ENCODE measurements at regions not wholly inside any gene's neighbourhood (a gene's known extent, or its start where the extent isn't known, plus 50 kb on each side); places are given as distances from the start of the nearest gene placed in this dataset.

DNA sequence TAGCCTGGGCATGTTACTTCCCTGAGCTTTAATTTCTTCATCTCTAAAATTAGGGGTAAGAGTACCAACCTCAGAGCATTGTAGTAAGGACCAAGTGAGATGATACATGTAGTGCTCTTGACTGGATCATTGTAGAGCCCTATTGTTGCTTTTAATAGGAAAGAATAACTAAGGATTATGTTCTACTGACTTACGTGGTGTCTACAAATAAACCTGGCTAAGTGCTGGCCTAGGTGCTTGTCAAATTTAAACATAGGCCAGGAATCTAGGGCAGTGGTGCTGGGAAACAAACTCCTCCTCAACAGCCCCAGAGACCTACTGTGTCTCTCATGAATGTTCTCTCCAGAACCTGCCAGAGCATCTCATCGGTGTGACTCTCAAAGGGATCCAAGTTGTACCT is 69.4 kb downstream of the ABCC12 start:
- H3K4me3 ChIP-seq (ENCODE audit: low read depth, poor library complexity, severe bottlenecking) = no peak overlapping the region
- TF ChIP-seq, protein P1, sequence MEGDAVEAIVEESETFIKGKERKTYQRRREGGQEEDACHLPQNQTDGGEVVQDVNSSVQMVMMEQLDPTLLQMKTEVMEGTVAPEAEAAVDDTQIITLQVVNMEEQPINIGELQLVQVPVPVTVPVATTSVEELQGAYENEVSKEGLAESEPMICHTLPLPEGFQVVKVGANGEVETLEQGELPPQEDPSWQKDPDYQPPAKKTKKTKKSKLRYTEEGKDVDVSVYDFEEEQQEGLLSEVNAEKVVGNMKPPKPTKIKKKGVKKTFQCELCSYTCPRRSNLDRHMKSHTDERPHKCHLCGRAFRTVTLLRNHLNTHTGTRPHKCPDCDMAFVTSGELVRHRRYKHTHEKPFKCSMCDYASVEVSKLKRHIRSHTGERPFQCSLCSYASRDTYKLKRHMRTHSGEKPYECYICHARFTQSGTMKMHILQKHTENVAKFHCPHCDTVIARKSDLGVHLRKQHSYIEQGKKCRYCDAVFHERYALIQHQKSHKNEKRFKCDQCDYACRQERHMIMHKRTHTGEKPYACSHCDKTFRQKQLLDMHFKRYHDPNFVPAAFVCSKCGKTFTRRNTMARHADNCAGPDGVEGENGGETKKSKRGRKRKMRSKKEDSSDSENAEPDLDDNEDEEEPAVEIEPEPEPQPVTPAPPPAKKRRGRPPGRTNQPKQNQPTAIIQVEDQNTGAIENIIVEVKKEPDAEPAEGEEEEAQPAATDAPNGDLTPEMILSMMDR (IDR thresholded peaks at IDR 0.05) = no peak
- TF ChIP-seq POLR2A (IDR thresholded peaks at IDR 0.05) = no peak
- intact Hi-C loops (cut with DNase I; ENCODE audit: low total_unique reads) = no loop called here
- WGBS, 2 donors = 77 to 93% methylated on average over 2 of the region's 2 CpGs
- DNase-seq (ENCODE audit: low spot score in 2 of 2) = no peak

DNA sequence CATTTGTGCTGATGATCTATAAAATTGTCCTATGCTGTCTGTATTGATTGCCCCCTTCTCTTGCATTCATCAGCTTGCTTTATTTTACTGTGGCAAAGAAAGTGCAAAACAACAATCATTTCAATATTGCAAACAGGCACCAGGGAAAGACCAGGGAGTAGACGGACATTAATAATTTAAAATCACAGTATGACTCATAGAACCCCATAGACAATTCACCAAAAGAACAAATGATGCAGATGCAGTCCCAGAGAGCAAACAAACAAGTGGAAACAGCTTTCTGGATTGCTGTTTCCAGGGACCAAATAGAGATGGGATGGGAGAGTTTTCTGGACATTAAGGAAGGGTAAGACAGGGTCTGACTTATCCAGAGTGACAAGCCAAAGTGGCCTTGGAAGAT is 70.1 kb downstream of the ABCC12 start:
- TF ChIP-seq, protein P1 (IDR thresholded peaks at IDR 0.05) = no peak
- TF ChIP-seq POLR2A (IDR thresholded peaks at IDR 0.05) = no peak
- no peak for DNase-seq (ENCODE audit: low spot score in 2 of 2)
- H3K4me3 ChIP-seq (ENCODE audit: low read depth, poor library complexity, severe bottlenecking) = no peak overlapping the region
- intact Hi-C loops (cut with DNase I; ENCODE audit: low total_unique reads) = no loop called here
- WGBS, 2 donors = 56 to 73% methylated on average over 1 of the region's 1 CpG

DNA sequence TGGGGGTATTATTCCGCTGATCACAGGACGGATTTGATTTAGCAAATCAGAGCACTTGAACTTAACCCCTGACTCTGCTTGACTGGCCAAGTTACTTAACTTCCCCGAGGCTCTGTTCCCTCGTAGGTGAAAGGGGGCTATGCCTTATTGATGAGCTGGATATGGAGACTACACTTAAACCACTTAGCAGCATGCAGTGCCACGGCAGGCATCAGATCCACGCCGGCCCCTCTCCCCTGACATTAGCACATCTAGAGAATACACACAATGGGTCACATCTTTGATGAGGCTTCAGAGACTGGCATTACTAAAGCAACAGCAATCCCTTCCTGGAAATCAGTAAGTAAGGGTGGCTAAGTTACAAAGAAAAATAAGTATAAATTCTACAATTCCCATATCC is 71.0 kb downstream of the ABCC12 start:
- TF ChIP-seq, protein P1 (IDR thresholded peaks at IDR 0.05) = no peak
- no peak for TF ChIP-seq POLR2A (IDR thresholded peaks at IDR 0.05)
- 82 to 90% methylated on average over 7 of the region's 7 CpGs for WGBS, 2 donors

DNA sequence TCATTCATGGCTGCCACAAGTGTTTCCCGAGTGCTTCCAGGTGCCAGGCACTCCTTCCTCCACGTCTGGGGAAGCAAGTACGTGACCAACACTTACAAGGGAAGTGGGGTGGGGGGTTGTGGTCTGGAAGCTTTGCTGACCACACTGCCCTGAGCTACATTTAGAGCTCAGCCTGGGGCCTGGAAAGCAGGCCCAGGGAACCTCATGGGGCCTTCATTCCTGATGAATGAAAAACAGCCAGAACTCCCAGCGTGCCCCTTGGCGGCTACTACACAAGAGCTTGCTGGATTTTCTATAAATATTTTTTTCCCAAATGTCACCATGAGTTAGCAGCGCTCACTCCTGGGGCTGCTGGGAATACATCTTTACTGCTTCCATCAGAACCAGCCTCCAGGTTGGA is 73.3 kb downstream of the ABCC12 start:
- no peak overlapping the region for H3K4me3 ChIP-seq (ENCODE audit: low read depth, poor library complexity, severe bottlenecking)
- TF ChIP-seq POLR2A (IDR thresholded peaks at IDR 0.05) = no peak
- TF ChIP-seq, protein P1 (IDR thresholded peaks at IDR 0.05) = no peak
- intact Hi-C loops (cut with DNase I; ENCODE audit: low total_unique reads) = no loop called here
- WGBS, 2 donors = 42 to 52% methylated on average over 6 of the region's 6 CpGs
- no peak for DNase-seq (ENCODE audit: low spot score in 2 of 2)

More for the DNA sequence above, 71.0 kb downstream of the ABCC12 start:
- intact Hi-C loops (cut with DNase I; ENCODE audit: low total_unique reads) = no loop called here
- no peak for DNase-seq (ENCODE audit: low spot score in 2 of 2)
- no peak overlapping the region for H3K4me3 ChIP-seq (ENCODE audit: low read depth, poor library complexity, severe bottlenecking)

DNA sequence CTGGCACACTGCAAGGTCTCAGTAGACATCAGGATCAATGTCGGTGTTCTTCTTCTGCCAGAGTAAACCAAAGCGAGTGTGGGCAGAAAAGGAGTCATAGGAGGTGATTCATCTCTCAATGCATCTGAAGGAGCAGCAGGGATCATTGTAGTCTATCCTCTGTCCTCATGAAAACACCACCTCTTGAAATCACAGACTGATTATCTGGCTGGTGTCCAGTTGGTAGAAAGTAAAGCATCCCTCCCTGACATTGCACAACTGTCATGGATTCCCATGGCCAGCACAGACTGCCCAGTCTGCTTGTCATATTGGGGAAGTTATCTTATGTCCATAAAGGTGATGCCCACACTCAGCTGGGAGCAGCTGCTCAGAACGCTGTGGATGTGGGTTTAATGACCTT is 74.1 kb downstream of the ABCC12 start:
- intact Hi-C loops (cut with DNase I; ENCODE audit: low total_unique reads) = no loop called here
- no peak overlapping the region for H3K4me3 ChIP-seq (ENCODE audit: low read depth, poor library complexity, severe bottlenecking)
- WGBS, 2 donors = 72 to 82% methylated on average over 3 of the region's 3 CpGs
- no peak for DNase-seq (ENCODE audit: low spot score in 2 of 2)
- TF ChIP-seq, protein P1 (IDR thresholded peaks at IDR 0.05) = no peak
- no peak for TF ChIP-seq POLR2A (IDR thresholded peaks at IDR 0.05)

DNA sequence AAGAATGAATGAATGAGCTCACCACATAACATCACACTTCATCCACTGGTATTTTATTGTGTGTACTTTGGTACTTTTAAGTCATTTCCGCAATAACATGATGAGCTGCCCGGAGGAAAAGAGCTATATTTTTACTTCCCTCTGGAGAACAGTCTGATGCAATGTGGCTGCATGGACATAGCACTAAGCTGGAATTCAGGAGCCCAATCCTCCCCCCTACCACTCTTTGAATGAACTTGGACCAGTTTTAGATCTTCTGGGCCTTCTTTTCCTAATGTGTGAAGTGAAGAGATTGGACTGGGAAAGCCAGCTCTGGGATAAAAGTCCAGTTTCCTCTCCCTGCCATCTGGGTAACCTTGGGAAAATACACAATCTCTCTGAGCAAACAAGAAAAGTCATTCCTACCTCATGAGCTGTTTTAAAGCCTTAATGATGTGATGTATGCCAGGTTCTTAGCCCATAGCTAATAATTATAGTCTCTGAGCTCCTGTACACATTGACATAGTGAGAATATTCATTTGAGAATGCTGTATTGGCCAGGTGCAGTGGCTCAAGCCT is 79.3 kb downstream of the ABCC12 start:
- TF ChIP-seq, protein P1 (IDR thresholded peaks at IDR 0.05) = no peak
- no peak for TF ChIP-seq POLR2A (IDR thresholded peaks at IDR 0.05)
- DNase-seq (ENCODE audit: low spot score in 2 of 2) = no peak
- H3K4me3 ChIP-seq (ENCODE audit: low read depth, poor library complexity, severe bottlenecking) = no peak overlapping the region
- intact Hi-C loops (cut with DNase I; ENCODE audit: low total_unique reads) = no loop called here
- 84 to 87% methylated on average over 2 of the region's 2 CpGs for WGBS, 2 donors
